ENCODE measurements at regions not wholly inside any gene's neighbourhood (a gene's known extent, or its start where the extent isn't known, plus 50 kb on each side); places are given as distances from the start of the nearest gene placed in this dataset.

- TF ChIP-seq RFX5 (IDR thresholded peaks at IDR 0.05; ENCODE audit: low read depth, low read length) (no peak), SMC3 (IDR thresholded peaks at IDR 0.05; ENCODE audit: low read depth, low read length) (no peak), CTCF (conservative IDR thresholded peaks at IDR 0.05; ENCODE audit: low read depth, low read length) (no peak)
Measured at GRCh38 chr6:147821295-147821897, 312.9 kb downstream of the SAMD5 start.

Measured in IMR-90 (cell line).